RWPE2 (cell line): ENCODE measurements at regions not wholly inside any gene's neighbourhood (a gene's known extent, or its start where the extent isn't known, plus 50 kb on each side); places are given as distances from the start of the nearest gene placed in this dataset.

Experiments used
- ATAC-seq: fragments of 200-7000 bp; cut with Tn5 transposase; 3 replicates; pipeline ENCODE4 v1.9.1; 2021; ENCODE audit warnings: low read depth
- DNase-seq: peaks from one replicate; pipeline ENCODE4 v3.0.0-alpha.2; 2020; ENCODE audit warnings: low spot score
- H3K27ac ChIP-seq: fragments of 450-650 bp; 2 replicates; pipeline ENCODE4 v1.5.1; 2017; ENCODE audit warnings: mild to moderate bottlenecking; ENCODE audit not compliant: poor library complexity, severe bottlenecking
- H3K27me3 ChIP-seq: fragments of 250-450 bp; sonication (Bioruptor Pico); 2 replicates; pipeline ENCODE4 v1.5.1; 2021; ENCODE audit warnings: mild to moderate bottlenecking, moderate library complexity; ENCODE audit not compliant: insufficient read depth, poor library complexity, severe bottlenecking
- H3K36me3 ChIP-seq: fragments of 250-450 bp; sonication (Bioruptor Pico); 2 replicates; pipeline ENCODE4 v1.5.1; 2020; ENCODE audit warnings: low read depth, mild to moderate bottlenecking, moderate library complexity
- H3K4me1 ChIP-seq: fragments of 250-450 bp; sonication (Bioruptor Pico); 2 replicates; pipeline ENCODE4 v1.5.1; 2021; ENCODE audit warnings: mild to moderate bottlenecking, moderate library complexity; ENCODE audit not compliant: insufficient read depth, poor library complexity, severe bottlenecking
- H3K4me3 ChIP-seq: fragments of 250-450 bp; sonication (Bioruptor Pico); 2 replicates; pipeline ENCODE4 v1.5.1; 2021; ENCODE audit warnings: mild to moderate bottlenecking, moderate library complexity; ENCODE audit not compliant: severe bottlenecking
- H3K9me3 ChIP-seq: fragments of 250-450 bp; sonication (Bioruptor Pico); 2 replicates; pipeline ENCODE4 v1.5.1; 2021; ENCODE audit warnings: mild to moderate bottlenecking, moderate library complexity; ENCODE audit not compliant: severe bottlenecking
- CTCF ChIP-seq: fragments of 450-650 bp; IDR thresholded peaks from one replicate; pipeline ENCODE4 v1.5.1; 2017; ENCODE audit warnings: mild to moderate bottlenecking, moderate library complexity; ENCODE audit not compliant: poor library complexity, severe bottlenecking

DNA sequence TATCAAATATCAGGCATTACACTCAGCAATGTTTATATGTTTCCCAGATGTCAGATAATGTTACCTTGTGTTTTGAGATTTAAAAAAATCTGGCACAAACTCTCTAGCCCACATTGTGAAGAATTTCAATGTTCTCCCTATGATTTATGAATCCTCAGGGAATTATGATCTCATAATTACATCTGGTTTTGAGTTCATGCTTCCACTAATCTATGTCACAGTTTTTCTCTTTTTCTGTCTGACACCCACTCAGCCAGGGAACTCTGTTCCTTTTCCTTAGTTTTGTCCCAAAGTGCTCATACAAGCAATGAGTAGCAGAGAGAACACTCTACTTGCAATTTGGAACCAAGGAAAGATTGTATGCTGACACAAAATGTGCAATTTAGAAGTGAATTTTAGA is 212.1 kb upstream of the POF1B start:
- Histone ChIP-seq H3K27ac (no peak overlapping the region), H3K36me3 (no peaks in the 10 kb centered on the region), H3K27me3 (no peaks in the 10 kb centered on the region), H3K4me3 (no peak overlapping the region), H3K9me3 (no peaks in the 10 kb centered on the region), H3K4me1 (no peaks in the 10 kb centered on the region)
- DNase-seq (no peak), ATAC-seq (no peak)
- TF ChIP-seq CTCF = no peak

DNA sequence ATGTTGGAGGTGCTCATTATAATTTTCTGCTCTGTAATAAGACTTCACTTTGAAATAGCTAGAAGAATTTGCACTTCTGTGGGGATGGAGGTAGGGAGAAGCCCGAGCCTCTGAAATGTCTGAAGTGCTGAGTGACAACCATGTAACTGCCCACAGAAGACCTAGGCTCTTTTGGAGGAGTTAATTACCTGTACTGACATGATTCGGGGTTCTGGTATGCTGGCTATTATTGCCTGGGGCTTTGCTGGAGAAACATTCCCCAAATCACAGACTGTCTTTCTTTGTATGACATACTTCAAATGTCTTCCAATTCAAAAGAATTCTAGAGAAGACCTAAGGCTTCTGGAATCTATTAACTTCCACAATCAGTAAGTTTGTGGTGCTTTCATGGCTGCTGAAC is 211.2 kb upstream of the POF1B start:
- Histone ChIP-seq H3K36me3 (no peaks in the 10 kb centered on the region), H3K4me3 (no peak overlapping the region), H3K27ac (no peak overlapping the region), H3K27me3 (no peaks in the 10 kb centered on the region), H3K4me1 (no peaks in the 10 kb centered on the region), H3K9me3 (no peaks in the 10 kb centered on the region)
- DNase-seq = no peak
- no peak for TF ChIP-seq CTCF
- no peak for ATAC-seq

GRCh38 chrX:85573801-85574200 is 194.3 kb upstream of the POF1B start:
- DNase-seq (no peak), ATAC-seq (no peak)
- H3K4me3 ChIP-seq = no peak overlapping the region
- no peaks in the 10 kb centered on the region for H3K27me3 ChIP-seq
- TF ChIP-seq CTCF = no peak
- no peaks in the 10 kb centered on the region for H3K36me3 ChIP-seq
- no peaks in the 10 kb centered on the region for H3K4me1 ChIP-seq
- no peaks in the 10 kb centered on the region for H3K9me3 ChIP-seq
- H3K27ac ChIP-seq = no peak overlapping the region

DNA sequence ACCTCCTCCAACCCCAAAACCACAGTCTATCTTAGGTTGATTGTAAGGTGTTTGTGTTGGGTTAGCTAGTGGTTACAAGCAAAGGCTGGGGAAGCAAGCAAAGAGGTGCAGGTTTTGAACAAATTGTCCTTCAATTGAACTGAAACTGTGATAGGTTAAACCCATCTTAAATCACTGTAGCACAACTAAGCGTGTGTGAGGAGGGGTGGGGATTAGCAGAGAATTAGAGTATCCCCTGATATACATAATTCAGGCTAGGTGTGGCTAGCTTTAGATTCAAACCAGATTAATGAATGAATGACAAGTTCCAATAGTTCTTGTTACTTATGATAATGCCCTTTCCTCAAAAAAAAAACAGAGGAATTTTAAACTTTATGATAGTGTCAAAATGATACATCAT is 191.0 kb upstream of the POF1B start:
- Histone ChIP-seq H3K27me3 (no peaks in the 10 kb centered on the region), H3K4me3 (no peak overlapping the region), H3K36me3 (no peaks in the 10 kb centered on the region), H3K4me1 (no peaks in the 10 kb centered on the region), H3K9me3 (no peaks in the 10 kb centered on the region), H3K27ac (no peak overlapping the region)
- DNase-seq (no peak), ATAC-seq (no peak)
- TF ChIP-seq CTCF = no peak

- Histone ChIP-seq H3K27ac (no peak overlapping the region), H3K27me3 (no peaks in the 10 kb centered on the region), H3K9me3 (no peaks in the 10 kb centered on the region), H3K36me3 (no peaks in the 10 kb centered on the region), H3K4me1 (no peaks in the 10 kb centered on the region), H3K4me3 (no peak overlapping the region)
- TF ChIP-seq CTCF = no peak
- no peak for ATAC-seq
- no peak for DNase-seq
Measured at GRCh38 chrX:85569686-85570085, 190.2 kb upstream of the POF1B start.
